Heart left ventricle (tissue), 13 donors: ENCODE measurements at regions not wholly inside any gene's neighbourhood (a gene's known extent, or its start where the extent isn't known, plus 50 kb on each side); places are given as distances from the start of the nearest gene placed in this dataset.

Source experiments
- POLR2A ChIP-seq, 2 donors: fragments of 450-650 bp; IDR thresholded peaks; one replicate each; pipeline ENCODE4 v1.6.1; 2017; ENCODE audit warnings: antibody characterized with exemption in 2 of 2, mild to moderate bottlenecking in 2 of 2, moderate library complexity in 2 of 2
- TF ChIP-seq, protein P1 (sequence below), 12 donors: fragments of 200-600 bp; sonication (generic) in 4 of 12; IDR thresholded peaks; one replicate each; pipeline versions ENCODE4 v1.5.0 to v1.8.0; 2018 to 2022; ENCODE audit warnings: antibody characterized with exemption in 12 of 12, mild to moderate bottlenecking in 5 of 12
- donor health status: ischemic (EF 13 %, LVEDD 7.1; RV severe dilation, severe dysfunction).
- donor health status: DM: no; HTN: yes; CAD: no.
- donor health status: DM: no; HTN: no; CAD: no.
- donor health status: ischemic (EF 25% LVEDD 6.9; RV normal size, moderate dysfunction).
- donor health status: ischemic (EF 25% LVEDD 5.7; RV mildly dilated, moderate dysfunction).
- donor health status: ischemic (EF 35%, LVEDD 5.7; RV mildly dilated, moderate dysfunction).
- donor health status: nonischemic (EF 11% LVEDD 7.7; RV severe dilation, severe dysfunction).
- donor health status: DM: yes; HTN: yes; CAD: no.
- donor health status: PGD.
- donor health status: ischemic (EF 29% LVEDD 5.4; RV normal size, mild dysfunction).
- donor health status: nonischemic (EF 23%, LVEDD 6.1; RV moderate dilation, normal function).

DNA sequence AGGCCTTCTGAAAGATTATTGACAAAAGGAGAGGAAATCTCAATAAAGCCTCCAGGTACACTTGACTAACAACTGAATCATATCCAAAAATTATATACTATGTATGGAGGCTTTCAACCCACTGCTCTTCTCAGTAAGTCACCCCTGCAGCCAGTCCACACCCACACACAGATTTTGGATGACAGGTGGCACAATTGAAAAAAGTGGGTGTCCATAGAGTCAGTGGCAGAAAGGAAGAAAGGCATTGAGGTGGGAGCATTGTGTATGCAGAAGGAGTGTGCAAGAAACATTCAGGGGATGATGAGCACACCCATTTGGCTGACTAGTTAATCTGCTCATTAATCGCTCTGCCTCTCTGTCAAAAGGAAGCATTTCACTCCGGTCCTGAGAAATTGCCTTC, 150.6 kb upstream of the IL12B start:
- TF ChIP-seq, protein P1, sequence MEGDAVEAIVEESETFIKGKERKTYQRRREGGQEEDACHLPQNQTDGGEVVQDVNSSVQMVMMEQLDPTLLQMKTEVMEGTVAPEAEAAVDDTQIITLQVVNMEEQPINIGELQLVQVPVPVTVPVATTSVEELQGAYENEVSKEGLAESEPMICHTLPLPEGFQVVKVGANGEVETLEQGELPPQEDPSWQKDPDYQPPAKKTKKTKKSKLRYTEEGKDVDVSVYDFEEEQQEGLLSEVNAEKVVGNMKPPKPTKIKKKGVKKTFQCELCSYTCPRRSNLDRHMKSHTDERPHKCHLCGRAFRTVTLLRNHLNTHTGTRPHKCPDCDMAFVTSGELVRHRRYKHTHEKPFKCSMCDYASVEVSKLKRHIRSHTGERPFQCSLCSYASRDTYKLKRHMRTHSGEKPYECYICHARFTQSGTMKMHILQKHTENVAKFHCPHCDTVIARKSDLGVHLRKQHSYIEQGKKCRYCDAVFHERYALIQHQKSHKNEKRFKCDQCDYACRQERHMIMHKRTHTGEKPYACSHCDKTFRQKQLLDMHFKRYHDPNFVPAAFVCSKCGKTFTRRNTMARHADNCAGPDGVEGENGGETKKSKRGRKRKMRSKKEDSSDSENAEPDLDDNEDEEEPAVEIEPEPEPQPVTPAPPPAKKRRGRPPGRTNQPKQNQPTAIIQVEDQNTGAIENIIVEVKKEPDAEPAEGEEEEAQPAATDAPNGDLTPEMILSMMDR (IDR thresholded peaks at IDR 0.05) = no peak
- TF ChIP-seq POLR2A (IDR thresholded peaks at IDR 0.05) = no peak
